Dermis blood vessel endothelial cell (primary cell): ENCODE measurements at regions not wholly inside any gene's neighbourhood (a gene's known extent, or its start where the extent isn't known, plus 50 kb on each side); places are given as distances from the start of the nearest gene placed in this dataset.
"Not testable (repeated sequence)": the region's sequence is repeated elsewhere in the genome, so short reads cannot be mapped to it uniquely, and the experiment has no call there.

Source experiments
- DNase-seq: peaks from one replicate; pipeline ENCODE4 v3.0.0; 2010

DNA sequence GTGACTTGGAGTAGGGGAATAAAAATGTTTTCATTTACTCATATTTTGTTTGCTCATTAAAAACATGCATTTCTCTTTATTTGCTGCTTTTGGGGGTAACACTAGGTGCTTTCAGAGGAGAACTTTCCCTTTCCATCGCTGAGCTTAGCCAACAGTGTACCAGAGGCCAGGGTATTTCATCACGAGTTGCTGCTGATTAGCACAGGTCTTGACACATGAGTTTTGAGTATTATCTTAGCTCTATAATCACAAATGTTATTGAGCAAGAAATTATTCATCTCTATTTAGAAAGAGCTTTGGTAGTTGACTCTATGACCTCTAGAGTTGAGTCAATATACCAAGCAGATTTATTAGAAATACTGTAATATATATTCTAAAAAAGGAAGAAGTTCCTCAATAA is 375.9 kb downstream of the NXPH1 start:
- no peak for DNase-seq

DNA sequence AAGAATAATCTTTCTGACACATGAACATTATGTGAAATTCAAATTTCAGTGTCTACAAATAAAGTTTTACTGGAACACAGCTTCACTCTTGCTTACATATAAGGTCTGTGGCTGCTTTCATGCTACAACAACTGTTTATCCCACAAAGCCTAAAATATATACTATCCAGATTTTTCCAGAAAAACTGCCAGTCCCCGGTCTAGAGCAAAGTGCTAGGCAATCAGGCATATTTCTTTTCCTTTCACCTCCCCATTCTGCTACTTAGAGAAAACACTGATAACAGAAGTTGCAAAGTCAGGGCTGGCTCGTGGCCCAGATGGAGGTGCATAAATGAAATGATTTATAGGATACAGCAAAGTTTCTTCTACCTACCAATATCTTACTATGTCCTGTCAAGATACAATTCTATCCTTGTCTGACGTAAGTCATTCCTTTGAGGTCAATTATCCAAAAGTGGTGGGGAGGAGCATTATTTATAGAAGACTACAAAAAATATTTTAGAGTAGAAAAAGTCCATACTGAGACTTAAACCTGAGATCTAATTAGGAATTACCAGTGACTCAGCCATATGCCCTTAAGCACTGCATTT is 384.1 kb downstream of the NXPH1 start:
- no peak for DNase-seq

DNA sequence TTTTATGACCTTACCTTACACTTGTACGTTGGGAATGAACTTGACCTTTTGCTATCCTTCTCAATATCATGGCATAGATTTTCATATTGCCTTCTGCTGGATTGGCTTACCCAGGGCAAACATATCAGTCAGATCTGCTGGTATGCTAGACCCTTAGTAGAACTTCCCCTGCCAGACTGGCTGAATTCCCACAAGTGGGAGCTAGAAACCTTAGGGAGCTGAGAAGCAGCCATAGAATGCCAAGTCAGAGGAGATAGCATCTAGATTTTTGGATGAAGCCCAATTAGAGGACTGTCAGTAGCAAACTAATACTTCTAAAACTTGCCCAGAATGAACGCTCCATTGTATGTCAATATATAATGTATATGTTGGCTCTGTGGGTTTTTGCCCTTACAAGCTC is 385.0 kb downstream of the NXPH1 start:
- no peak for DNase-seq

DNA sequence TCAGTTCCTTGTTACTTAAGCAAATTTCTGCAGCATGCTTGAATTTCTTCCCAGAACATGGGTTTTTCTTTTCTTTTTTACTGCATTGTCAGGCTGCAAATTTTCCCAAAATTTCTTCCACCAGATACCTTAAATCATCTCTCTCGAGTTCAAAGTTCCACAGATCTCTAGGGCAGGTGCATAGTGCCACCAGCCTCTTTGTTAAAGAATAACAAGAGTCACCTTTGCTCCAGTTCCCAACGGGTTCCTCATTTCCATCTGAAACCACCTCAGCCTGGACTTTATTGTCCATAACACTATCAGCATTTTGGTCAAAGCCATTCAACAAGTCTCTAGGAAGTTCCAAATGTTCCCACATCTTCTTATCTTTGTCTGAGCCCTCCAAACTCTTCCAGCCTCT is 389.2 kb downstream of the NXPH1 start:
- no peak for DNase-seq

DNA sequence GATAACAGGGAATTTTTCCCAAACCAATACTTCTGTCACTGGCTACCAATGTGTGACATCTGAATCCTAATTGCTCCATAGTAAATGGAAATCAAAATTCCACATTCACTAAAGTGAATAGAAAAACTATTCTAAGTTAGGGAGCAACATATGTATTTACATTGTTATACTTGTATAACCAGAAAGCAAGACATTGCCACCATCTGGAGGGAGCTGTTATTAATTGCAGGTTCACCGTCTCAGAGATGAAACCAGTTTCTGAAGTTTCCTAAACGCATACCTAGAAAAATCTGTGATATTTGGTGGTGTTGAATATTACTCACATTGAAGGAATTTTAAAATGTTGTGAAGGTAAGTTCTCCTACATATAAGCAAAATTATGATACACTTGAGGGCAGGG is 390.1 kb downstream of the NXPH1 start:
- DNase-seq, result no peak

DNA sequence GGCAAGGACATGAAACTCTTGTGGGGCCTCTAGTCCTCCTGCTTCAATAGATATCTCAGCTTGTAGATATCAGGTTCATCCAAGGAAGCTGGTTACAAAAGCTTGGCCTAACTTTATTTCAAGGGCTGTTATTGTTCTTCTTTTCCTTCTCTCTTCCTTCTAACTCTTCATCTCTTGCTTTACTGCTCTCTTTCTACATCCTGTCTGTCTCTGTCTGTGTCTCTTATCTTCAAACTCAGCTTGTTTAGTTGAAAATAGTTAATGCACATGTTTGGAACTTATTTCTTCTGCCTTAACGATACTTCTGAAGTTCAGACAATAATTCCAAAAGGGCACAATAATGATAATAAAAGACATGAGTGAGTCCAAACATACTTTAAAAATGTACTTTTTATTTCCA is 393.9 kb downstream of the NXPH1 start:
- no peak for DNase-seq

DNA sequence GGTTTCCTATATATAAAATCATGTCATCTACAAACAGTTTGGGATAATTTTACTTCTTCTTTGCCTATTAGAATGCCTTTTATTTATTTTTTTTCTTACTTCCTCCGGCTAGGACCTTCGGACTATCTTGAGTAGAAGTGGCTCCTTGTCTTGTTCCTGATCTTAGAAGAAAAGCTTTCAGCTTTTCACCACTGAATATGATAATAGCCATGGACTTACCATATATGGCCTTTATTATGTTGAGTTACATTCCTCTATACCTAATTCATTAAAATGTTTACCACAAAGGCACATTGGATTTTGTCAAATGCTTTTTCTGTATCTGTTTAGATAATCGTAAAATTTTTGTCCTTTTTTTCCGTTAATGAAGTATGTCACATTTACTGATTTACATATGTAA is 395.7 kb downstream of the NXPH1 start:
- no peak for DNase-seq

DNA sequence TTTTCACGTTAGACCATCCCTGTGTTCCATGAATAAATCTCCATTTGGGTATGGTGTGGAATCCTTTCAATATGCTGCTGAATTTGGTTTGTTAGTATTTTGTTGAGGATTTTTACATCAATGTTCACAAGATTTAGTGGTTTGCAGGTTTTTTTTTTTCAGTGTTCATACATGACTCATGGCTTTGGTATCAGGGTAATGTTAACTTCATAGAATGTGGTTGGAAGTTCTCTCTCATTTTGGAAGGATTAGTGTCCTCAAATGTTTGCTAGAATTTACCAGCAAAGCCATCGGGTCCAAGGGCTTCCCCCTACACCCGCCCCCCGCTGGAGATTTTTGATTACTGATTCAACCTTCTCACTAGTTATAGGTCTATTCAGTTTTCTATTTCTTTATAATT is 398.0 kb downstream of the NXPH1 start:
- DNase-seq, result no peak

DNA sequence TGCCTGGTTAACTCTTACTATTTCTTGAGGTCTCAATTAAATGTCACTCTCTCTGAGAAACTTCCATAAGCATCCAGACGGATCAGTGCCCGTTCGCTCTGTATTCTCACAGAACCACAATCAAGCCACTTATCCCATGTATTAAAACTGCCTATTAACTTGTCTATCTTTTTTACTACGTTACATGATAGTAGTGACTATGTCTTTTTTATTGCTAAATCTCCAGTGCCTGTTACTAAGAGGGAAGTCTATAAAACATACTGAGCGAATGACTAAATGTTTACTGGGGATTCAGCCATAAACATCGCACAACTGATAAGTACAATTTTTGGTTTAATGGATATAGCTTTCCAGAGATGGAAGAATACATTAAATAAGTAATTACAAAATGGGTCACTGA is 399.9 kb downstream of the NXPH1 start:
- no peak for DNase-seq

DNA sequence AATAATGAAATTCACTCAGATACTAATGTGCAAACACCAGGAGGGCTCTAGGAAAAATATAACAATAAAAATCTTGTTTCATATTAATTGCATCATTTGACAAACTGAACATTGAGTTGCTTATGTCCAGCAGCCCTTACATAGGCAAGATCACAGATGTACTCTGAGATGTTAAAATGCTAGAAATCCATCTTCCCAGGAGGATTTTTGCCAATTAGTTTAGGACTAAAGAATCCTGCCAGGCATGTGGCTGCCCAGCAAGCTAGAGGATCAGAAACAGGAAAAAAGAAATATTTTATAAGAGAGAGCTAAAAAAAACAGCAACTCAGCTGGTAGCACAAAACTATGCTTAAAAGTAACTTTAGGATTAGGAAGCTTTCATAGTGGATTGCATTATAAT is 407.8 kb downstream of the NXPH1 start:
- DNase-seq, result no peak

DNA sequence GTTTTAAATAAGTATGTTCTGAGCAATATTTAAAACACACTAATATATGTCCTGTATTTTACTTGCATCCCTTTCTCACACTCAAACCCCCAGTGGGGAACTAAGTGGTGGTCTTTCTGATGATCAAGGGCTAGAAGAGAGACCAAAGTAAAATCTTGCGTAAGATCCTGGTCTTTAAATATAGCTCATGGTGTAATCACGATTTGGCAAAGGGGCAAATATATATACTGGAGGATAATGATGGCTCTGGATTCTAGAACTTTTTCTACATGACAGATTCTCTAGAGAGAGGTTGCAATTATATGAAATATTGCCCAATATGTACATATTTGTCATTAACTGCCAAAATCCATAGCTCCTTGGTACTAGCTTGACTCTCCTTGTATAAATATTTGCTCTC is 438.3 kb downstream of the NXPH1 start:
- DNase-seq, result no peak

DNA sequence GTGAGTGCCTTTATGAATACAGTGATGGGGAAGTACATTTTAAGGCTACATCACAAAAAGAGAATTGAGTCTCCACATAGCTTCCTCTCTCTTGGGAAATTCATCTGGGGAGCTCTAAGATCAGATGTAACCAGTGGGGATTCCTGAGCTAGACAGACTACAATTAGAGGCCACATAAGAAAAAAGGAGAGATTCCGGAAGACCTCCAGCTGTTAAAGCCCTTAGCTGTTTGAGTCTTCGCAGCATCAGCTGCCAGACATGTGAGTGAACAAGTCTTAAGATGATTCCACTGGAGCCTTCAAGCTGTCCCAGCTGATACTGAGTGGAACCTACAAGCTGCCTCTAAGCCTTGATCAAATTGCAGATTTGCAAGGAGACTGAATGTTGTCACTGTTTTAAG is 448.5 kb downstream of the NXPH1 start:
- no peak for DNase-seq

DNA sequence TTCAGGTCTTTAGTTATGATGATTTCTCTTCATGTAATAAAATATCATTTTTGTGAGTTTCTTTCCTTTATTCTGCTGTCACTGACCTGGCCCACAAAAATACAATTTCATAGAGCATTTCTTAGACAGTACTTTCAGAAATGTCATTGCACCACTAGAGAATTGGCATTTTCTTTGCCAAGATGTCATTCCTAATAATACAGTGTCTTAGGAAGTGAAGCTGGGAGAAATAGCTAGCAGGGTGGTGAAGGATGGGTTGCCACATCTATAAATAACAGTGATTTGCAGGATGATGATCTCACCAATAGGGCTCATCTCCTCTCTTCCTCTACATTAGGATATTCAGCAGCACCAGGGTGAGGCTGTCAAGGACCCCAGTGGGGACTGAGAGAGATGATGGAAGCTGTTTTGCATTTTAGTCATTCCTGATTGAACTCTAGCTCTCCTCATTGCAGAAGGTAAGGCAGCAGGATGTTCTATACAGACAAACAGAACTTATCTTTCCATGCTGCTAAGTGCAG is 452.1 kb downstream of the NXPH1 start:
- no peak for DNase-seq

DNA sequence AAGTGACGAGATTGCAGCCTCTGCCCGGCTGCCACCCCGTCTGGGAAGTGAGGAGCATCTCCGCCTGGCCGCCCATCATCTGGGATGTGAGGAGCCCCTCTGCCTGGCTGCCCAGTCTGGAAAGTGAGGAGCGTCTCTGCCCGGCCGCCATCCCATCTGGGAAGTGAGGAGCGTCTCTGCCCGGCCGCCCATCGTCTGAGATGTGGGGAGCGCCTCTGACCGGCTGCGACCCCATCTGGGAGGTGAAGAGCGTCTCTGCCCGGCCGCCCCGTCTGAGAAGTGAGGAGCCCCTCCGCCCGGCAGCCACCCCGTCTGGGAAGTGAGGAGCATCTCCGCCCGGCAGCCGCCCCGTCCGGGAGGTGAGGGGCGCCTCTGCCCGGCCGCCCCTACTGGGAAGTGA is 456.9 kb downstream of the NXPH1 start:
- DNase-seq, result not testable (repeated sequence)

DNA sequence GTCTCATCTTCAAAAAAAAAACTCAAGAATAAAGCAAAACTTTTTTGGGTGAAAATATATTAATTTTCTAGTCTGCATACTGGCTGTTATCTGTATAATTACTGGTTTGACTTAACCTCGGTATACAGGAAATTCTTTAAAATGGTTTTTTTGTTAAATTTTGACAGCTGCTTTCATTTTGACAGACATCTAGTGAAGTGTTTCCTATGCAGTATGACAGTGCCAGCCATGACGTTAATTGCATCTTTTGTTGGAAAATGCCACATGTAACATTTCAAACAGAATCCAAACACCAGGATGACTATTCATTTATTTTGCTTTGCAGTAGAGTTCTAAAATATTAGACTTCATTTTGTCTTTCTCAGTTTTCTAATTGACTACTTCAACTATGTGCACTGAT is 460.4 kb downstream of the NXPH1 start:
- no peak for DNase-seq

DNA sequence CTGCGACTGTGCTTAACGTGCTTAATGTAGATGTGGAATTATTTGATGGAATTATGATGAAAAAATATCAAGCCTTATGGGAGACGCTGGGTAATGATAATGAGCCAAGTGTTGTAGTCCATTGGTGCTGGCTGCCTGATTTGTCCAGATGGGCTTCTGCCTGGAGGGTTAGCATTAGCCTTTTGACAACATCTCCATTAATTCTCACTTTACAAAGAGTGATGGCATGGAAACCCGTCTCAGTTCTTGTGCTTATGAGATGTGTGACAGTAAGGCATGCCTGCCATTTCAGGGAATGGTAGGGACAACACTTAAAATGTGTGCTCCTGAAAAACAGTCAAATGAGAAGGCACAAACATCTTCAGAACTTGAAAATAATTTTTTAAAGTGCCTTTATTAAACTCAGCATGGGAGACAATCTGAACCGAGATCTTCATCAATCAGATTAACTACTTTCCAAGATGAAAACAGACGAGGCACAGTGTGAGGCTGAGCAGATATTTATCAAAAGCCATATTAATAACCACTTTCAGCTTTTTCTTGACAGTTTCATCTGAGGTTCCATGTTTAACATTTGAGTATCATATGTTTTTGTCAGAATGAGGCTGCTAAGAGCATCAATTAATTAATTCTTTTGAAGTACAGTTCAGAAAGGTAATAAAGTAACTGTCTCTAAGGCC is 473.1 kb downstream of the NXPH1 start:
- DNase-seq, result no peak

DNA sequence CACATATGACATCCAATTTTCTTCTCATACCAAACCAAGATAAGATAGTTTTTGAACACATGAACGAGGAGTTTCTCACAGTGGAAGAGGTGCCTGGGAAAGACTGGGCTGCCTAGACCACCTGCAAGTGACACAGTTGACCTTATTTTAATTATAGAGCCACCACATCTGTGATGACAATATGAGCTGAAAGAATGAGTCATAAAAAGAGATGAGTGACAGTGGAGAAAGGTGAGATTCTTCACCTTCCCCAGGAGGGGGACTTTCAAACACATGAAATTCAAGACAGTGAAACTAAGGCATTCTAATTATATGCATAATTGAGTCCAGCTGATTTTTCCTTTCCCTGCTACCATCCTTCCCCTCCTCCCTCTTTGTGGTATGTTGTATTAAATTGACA is 475.5 kb downstream of the NXPH1 start:
- DNase-seq, result no peak

DNA sequence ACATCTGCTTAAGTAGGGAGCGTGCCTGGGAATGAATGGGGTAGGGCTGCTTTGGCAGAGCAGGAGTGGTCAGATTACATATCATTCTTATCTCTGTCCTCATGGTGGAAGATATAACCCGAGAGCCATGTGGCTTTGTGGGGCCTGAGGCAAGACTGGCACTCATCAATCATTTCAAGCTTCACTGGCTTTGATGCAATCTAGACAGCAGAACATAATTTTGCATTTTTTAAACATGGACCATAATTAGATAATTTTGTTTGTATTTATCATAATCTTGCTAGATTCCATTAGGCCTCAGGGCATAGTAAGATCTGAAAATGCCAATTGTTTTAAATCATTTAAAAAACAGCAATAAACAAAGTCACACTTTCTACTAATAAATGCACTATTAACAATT is 480.3 kb downstream of the NXPH1 start:
- no peak for DNase-seq

DNA sequence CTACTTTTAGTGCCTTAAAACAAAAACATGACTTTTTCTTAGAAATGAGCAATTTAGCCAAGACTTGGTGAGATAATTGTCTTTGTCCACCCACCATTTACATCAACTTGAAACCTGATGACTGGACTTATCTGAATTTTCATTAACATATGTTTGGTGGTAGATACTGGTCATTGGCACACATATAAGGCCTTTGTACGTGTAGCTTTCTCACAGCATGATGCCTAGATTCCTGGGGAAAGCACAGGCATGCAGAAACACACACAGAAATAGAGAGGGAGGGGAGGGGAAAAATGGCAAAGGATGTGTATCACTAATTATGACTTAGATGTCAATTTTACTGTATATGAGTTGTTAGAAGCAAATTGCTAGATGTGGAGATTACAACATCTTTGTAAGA is 488.4 kb downstream of the NXPH1 start:
- DNase-seq, result no peak

DNA sequence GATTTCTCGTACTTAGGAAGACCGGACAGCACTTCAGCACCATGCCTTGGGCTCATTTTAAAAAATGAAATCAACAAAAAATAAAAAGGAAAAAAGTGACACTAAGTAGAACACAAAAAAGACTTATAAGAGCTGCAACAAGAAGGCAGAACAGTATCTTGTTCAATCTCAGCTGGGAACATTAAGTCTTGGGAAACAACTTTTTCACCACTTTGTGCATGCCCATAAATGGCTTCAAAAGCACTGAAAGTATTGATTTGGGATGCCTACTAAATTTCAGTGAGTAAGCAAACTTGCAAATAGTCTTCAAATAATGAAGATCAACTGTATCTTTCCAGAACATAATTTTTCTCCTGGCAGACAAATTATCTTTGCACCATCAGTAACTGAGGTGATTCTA is 489.3 kb downstream of the NXPH1 start:
- DNase-seq, result no peak

DNA sequence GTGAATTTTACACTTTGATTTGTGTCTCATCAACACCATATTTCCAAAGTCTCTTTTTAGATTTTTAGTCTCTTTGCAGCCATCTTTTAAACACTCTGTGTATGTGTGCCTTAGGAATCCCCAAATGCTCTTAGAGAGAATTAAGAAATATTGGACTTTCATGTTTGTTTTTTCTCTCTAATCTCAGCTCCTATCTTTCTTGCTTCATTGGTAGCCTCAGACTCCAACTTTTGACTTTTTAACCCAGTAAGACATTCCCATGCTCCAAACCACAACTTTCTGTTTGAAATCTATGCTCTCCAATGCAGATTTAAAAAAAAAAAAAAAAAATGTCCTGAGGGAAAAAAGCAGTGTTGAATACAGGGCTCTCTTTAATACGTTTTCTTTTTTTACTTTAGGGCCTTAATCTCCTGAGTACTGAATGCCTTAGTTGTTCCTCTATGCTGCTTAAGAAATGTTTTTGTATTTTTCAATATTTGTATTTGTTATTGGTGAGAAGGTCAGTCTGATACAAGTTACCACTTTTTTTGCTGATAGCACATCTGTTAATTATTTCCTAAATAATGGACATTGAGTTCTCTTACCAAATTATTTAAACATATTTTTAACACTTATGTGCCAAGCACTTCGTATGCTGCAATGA is 489.9 kb downstream of the NXPH1 start:
- DNase-seq, result no peak

DNA sequence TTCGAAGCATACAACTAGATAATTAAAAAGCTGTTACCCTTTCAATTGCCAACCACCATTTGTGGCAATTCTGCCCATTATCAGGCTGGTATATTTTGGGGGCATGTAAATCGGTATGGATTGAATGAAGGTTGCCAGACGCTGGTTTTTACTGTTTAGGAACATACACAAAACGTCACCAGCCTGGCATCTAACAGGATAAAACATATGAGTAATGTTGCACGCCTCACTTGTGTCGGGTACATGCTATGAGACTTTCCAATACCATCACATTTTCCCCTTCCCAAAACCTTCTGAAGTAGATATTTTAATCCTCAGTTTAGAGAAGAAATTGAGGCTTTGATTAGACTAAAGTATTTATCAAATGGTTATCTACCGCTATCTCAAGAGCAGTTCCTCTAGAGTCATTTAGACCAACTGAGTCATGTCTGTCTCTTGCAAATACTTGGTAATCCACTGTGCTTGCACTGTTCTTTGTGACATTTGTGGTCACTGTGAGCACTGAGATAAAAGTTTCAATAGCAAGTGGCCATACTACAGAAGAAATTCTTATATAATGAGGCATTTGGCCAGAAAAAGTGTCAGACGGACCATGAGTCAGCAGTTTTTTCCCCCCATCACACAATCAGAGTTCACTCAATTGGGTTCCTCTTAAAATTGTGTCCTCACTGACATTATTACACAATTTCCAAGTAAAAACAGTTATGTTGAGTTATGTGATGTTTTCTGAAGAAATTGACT is 498.7 kb downstream of the NXPH1 start:
- no peak for DNase-seq

DNA sequence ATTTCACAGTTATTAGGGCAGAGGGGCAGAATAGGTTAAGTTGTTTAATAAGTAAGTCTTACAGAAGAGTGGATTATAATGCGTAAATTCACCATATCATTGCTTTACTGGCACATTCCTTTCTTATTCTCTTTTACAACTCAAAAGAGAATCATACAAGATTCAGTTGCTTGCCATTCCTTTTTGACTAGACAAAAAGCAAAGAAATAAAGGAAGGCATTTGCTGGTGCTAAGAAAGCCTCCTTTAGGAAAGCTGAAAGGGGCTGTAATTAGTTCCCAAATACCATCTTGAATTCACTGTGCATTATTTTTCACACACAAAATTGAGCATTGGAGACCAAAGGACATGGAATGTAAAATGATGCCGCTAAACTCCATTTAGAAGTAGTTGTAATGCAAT is 499.3 kb downstream of the NXPH1 start:
- DNase-seq, result no peak

DNA sequence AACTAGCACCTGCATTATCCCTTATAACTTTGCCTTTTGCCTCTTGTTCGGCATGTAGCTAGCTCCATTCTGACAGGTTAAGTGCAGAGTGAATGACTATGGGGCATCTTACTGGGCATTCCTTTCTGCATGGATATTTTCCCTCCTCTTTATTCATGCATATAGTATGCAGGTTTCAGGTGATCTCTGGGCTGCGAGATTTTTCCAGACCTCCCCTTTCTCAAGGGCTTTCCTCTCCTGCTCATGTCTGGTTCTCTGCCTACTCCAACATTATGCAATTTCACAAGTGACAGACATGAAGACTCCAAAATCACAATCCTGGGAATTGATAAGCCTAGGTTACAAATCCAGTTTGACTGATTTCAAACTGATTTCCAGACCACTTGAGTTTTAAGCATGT is 503.8 kb downstream of the NXPH1 start:
- no peak for DNase-seq
